Activated CD4-positive, CD25-positive, alpha-beta regulatory T cell treated with anti-CD3 and anti-CD28 coated beads, Interleukin-2, amount 50 U/mL, for 72 hours (primary cell): ENCODE measurements at regions not wholly inside any gene's neighbourhood (a gene's known extent, or its start where the extent isn't known, plus 50 kb on each side); places are given as distances from the start of the nearest gene placed in this dataset.
"Not testable (repeated sequence)": the region's sequence is repeated elsewhere in the genome, so short reads cannot be mapped to it uniquely, and the experiment has no call there.

Source experiments
- DNase-seq: peaks from one replicate; pipeline ENCODE4 v3.0.0; 2021

GRCh38 chr6:144397141-144397540, 112.0 kb downstream of the UTRN start:
- no peak for DNase-seq

- DNase-seq, result no peak
These were observed 115.2 kb downstream of the UTRN start for GRCh38 chr6:144400321-144400720.

GRCh38 chr6:144401736-144402733, 116.9 kb downstream of the UTRN start:
- no peak for DNase-seq

- DNase-seq, result no peak
These were observed 117.6 kb downstream of the UTRN start for GRCh38 chr6:144402750-144403149.

GRCh38 chr6:144405163-144405562, 120.0 kb downstream of the UTRN start:
- no peak for DNase-seq

- no peak for DNase-seq
These were observed 121.7 kb downstream of the UTRN start for GRCh38 chr6:144406796-144407195.

GRCh38 chr6:144408161-144408560, 123.0 kb downstream of the UTRN start:
- DNase-seq, result no peak

- no peak for DNase-seq
These were observed 124.9 kb downstream of the UTRN start for GRCh38 chr6:144410059-144410458.

- DNase-seq, result not testable (repeated sequence)
These were observed 125.4 kb downstream of the UTRN start for GRCh38 chr6:144410574-144410973.

- DNase-seq, result no peak
These were observed 126.5 kb downstream of the UTRN start for GRCh38 chr6:144411531-144412165.

GRCh38 chr6:144413418-144413817, 128.3 kb downstream of the UTRN start:
- DNase-seq, result no peak

GRCh38 chr6:144415014-144415413, 129.9 kb downstream of the UTRN start:
- no peak for DNase-seq

GRCh38 chr6:144415835-144416237, 130.7 kb downstream of the UTRN start:
- no peak for DNase-seq

- DNase-seq, result no peak
These were observed 131.1 kb downstream of the UTRN start for GRCh38 chr6:144416244-144416643.

- DNase-seq, result no peak
These were observed 131.6 kb downstream of the UTRN start for GRCh38 chr6:144416773-144417172.

- no peak for DNase-seq
These were observed 132.5 kb downstream of the UTRN start for GRCh38 chr6:144417681-144418080.

- no peak for DNase-seq
These were observed 133.9 kb downstream of the UTRN start for GRCh38 chr6:144418959-144419545.

- DNase-seq, result no peak
These were observed 138.0 kb downstream of the UTRN start for GRCh38 chr6:144423167-144423566.

GRCh38 chr6:144429753-144430152, 144.6 kb downstream of the UTRN start:
- no peak for DNase-seq

- DNase-seq, result not testable (repeated sequence)
These were observed 148.3 kb downstream of the UTRN start for GRCh38 chr6:144433446-144433845.

- no peak for DNase-seq
These were observed 149.3 kb downstream of the UTRN start for GRCh38 chr6:144434308-144434990.

GRCh38 chr6:144435602-144436426, 150.7 kb downstream of the UTRN start:
- no peak for DNase-seq
